HG02588 (cell line): ENCODE measurements at regions not wholly inside any gene's neighbourhood (a gene's known extent, or its start where the extent isn't known, plus 50 kb on each side); places are given as distances from the start of the nearest gene placed in this dataset.
"Not testable (repeated sequence)": the region's sequence is repeated elsewhere in the genome, so short reads cannot be mapped to it uniquely, and the experiment has no call there.

ENCODE experiments used
- ATAC-seq: cut with Tn5 transposase; IDR thresholded peaks from one replicate; pipeline ENCODE4 v1.9.1; 2021; ENCODE audit warnings: mild to moderate bottlenecking, moderate library complexity; ENCODE audit not compliant: unreplicated experiment

- ATAC-seq: no peak
Measured at GRCh38 chr1:221497046-221497445, 244.8 kb downstream of the DUSP10 start.

GRCh38 chr1:221503268-221503667, 238.6 kb downstream of the DUSP10 start:
- ATAC-seq: no peak

- no peak for ATAC-seq
Measured at GRCh38 chr1:221509575-221510355, 232.1 kb downstream of the DUSP10 start.

GRCh38 chr1:221510793-221511503, 230.9 kb downstream of the DUSP10 start:
- no peak for ATAC-seq

- ATAC-seq: no peak
Measured at GRCh38 chr1:221511797-221512196, 230.1 kb downstream of the DUSP10 start.

- ATAC-seq: no peak
Measured at GRCh38 chr1:221514806-221515205, 227.1 kb downstream of the DUSP10 start.

- no peak for ATAC-seq
Measured at GRCh38 chr1:221515496-221515895, 226.4 kb downstream of the DUSP10 start.

GRCh38 chr1:221517961-221518360, 223.9 kb downstream of the DUSP10 start:
- no peak for ATAC-seq

GRCh38 chr1:221520250-221520649, 221.6 kb downstream of the DUSP10 start:
- no peak for ATAC-seq

GRCh38 chr1:221521686-221522085, 220.2 kb downstream of the DUSP10 start:
- no peak for ATAC-seq

- ATAC-seq: no peak
Measured at GRCh38 chr1:221522529-221522940, 219.4 kb downstream of the DUSP10 start.

GRCh38 chr1:221525749-221526148, 216.1 kb downstream of the DUSP10 start:
- ATAC-seq: no peak

- ATAC-seq: no peak
Measured at GRCh38 chr1:221527302-221527701, 214.6 kb downstream of the DUSP10 start.

- ATAC-seq: no peak
Measured at GRCh38 chr1:221527886-221528624, 213.8 kb downstream of the DUSP10 start.

- ATAC-seq: not testable (repeated sequence)
Measured at GRCh38 chr1:221530159-221530558, 211.7 kb downstream of the DUSP10 start.

- no peak for ATAC-seq
Measured at GRCh38 chr1:221530791-221531190, 211.1 kb downstream of the DUSP10 start.

- ATAC-seq: no peak
Measured at GRCh38 chr1:221532071-221532773, 209.7 kb downstream of the DUSP10 start.

- no peak for ATAC-seq
Measured at GRCh38 chr1:221541296-221541695, 200.6 kb downstream of the DUSP10 start.

- no peak for ATAC-seq
Measured at GRCh38 chr1:221543529-221544120, 198.3 kb downstream of the DUSP10 start.

- ATAC-seq: no peak
Measured at GRCh38 chr1:221548942-221549341, 192.9 kb downstream of the DUSP10 start.

- ATAC-seq: no peak
Measured at GRCh38 chr1:221549815-221550214, 192.1 kb downstream of the DUSP10 start.
